Ascending aorta (tissue), 2 donors: ENCODE measurements at regions not wholly inside any gene's neighbourhood (a gene's known extent, or its start where the extent isn't known, plus 50 kb on each side); places are given as distances from the start of the nearest gene placed in this dataset.

Experiments used
- DNase-seq, 2 donors: peaks; one replicate each; pipeline ENCODE4 v3.0.0-alpha.2; 2019; ENCODE audit warnings: low spot score in 2 of 2
- H3K27ac ChIP-seq, 2 donors: fragments of 200-600 bp; sonication (generic); one replicate each; pipeline ENCODE4 v1.5.1; 2016 to 2017; ENCODE audit warnings: mild to moderate bottlenecking in 1 of 2
- H3K27me3 ChIP-seq: fragments of 200-600 bp; sonication (generic); one replicate; pipeline ENCODE4 v1.5.1; 2017
- H3K36me3 ChIP-seq, 2 donors: fragments of 200-600 bp; sonication (generic); one replicate each; pipeline ENCODE4 v1.5.1; 2016
- H3K4me1 ChIP-seq, 2 donors: fragments of 200-600 bp; sonication (generic); one replicate each; pipeline ENCODE4 v1.5.1; 2016 to 2017; ENCODE audit warnings: mild to moderate bottlenecking in 1 of 2
- H3K4me3 ChIP-seq, 2 donors: fragments of 200-600 bp; sonication (generic); one replicate each; pipeline ENCODE4 v1.5.1; 2016 to 2017; ENCODE audit warnings: mild to moderate bottlenecking in 1 of 2
- H3K9me3 ChIP-seq, 2 donors: fragments of 200-600 bp; sonication (generic); one replicate each; pipeline ENCODE4 v1.5.1; 2016
- CTCF ChIP-seq, 3 experiments: fragments of 200-600 bp in 2 of 3; fragments of 450-650 bp in 1 of 3; sonication (generic) in 2 of 3; IDR thresholded peaks; one replicate each; pipeline ENCODE4 v1.5.1; 2016 to 2019; ENCODE audit warnings: antibody characterized with exemption in 3 of 3, mild to moderate bottlenecking in 1 of 3, moderate library complexity in 1 of 3
- intact Hi-C: fragments of 100-400 bp; cut with DNase I; formaldehyde crosslinking; loops from one replicate; pipeline ENCODE4 v1.15.1; 2023

- H3K27me3 ChIP-seq: no peaks in the 10 kb centered on the region
- H3K36me3 ChIP-seq: no peaks in the 10 kb centered on the region
- TF ChIP-seq CTCF (IDR thresholded peaks at IDR 0.05): no peak
- no peak overlapping the region for H3K4me3 ChIP-seq
- no peak overlapping the region for H3K27ac ChIP-seq
- intact Hi-C loops: loop anchor here (10.0 kb wide), 1 partner anchor 339 kb away; no protein-coding TSS in a partner anchor
- H3K9me3 ChIP-seq: no peaks in the 10 kb centered on the region
- no peak for DNase-seq
- H3K4me1 ChIP-seq: no peaks in the 10 kb centered on the region
These were observed 131.5 kb upstream of the L3MBTL4 start for GRCh38 chr18:6546229-6546628.

- Histone ChIP-seq H3K9me3 (no peaks in the 10 kb centered on the region), H3K36me3 (no peaks in the 10 kb centered on the region), H3K27ac (no peak overlapping the region), H3K27me3 (no peaks in the 10 kb centered on the region), H3K4me1 (no peaks in the 10 kb centered on the region), H3K4me3 (no peak overlapping the region)
- DNase-seq: no peak
- no peak for TF ChIP-seq CTCF (IDR thresholded peaks at IDR 0.05)
- intact Hi-C loops: loop anchor here (10.0 kb wide), 1 partner anchor 337 kb away; no protein-coding TSS in a partner anchor
These were observed 132.8 kb upstream of the L3MBTL4 start for GRCh38 chr18:6547476-6547875.

GRCh38 chr18:6553234-6553900 is 138.7 kb upstream of the L3MBTL4 start:
- no peak for DNase-seq
- Histone ChIP-seq H3K27me3 (no peaks in the 10 kb centered on the region), H3K4me1 (no peaks in the 10 kb centered on the region), H3K9me3 (no peaks in the 10 kb centered on the region), H3K4me3 (no peak overlapping the region), H3K36me3 (no peaks in the 10 kb centered on the region), H3K27ac (no peak overlapping the region)
- intact Hi-C loops: no loop called here
- TF ChIP-seq CTCF (IDR thresholded peaks at IDR 0.05): no peak

GRCh38 chr18:6557057-6557769 is 142.5 kb upstream of the L3MBTL4 start:
- H3K27ac ChIP-seq: no peak overlapping the region
- H3K4me3 ChIP-seq: no peak overlapping the region
- no peak for DNase-seq
- H3K4me1 ChIP-seq: no peaks in the 10 kb centered on the region
- H3K36me3 ChIP-seq: no peaks in the 10 kb centered on the region
- intact Hi-C loops: no loop called here
- no peaks in the 10 kb centered on the region for H3K27me3 ChIP-seq
- TF ChIP-seq CTCF (IDR thresholded peaks at IDR 0.05): no peak
- H3K9me3 ChIP-seq: no peaks in the 10 kb centered on the region

GRCh38 chr18:6557770-6558248 is 143.1 kb upstream of the L3MBTL4 start:
- Histone ChIP-seq H3K27ac (no peak overlapping the region), H3K4me1 (no peaks in the 10 kb centered on the region), H3K27me3 (no peaks in the 10 kb centered on the region), H3K36me3 (no peaks in the 10 kb centered on the region), H3K9me3 (no peaks in the 10 kb centered on the region), H3K4me3 (no peak overlapping the region)
- TF ChIP-seq CTCF (IDR thresholded peaks at IDR 0.05): no peak
- DNase-seq: no peak
- intact Hi-C loops: no loop called here
